ENCODE measurements at regions not wholly inside any gene's neighbourhood (a gene's known extent, or its start where the extent isn't known, plus 50 kb on each side); places are given as distances from the start of the nearest gene placed in this dataset.

- H3K36me3 ChIP-seq (ENCODE audit: low read depth) = no peaks in the 10 kb centered on the region
- TF ChIP-seq CTCF (IDR thresholded peaks at IDR 0.05) = no peak
- no peaks in the 10 kb centered on the region for H3K4me1 ChIP-seq (ENCODE audit: low read depth)
- intact Hi-C loops (cut with DNase I, micrococcal nuclease) = no loop called here
- ATAC-seq (no peak), DNase-seq (peak in 1 of 3 donors; percentile 4)
- no peaks in the 10 kb centered on the region for H3K9me3 ChIP-seq
- no peak overlapping the region for H3K4me3 ChIP-seq
These were observed 968.5 kb downstream of the BCL11A start for GRCh38 chr2:59584958-59585357.

- no peaks in the 10 kb centered on the region for H3K36me3 ChIP-seq (ENCODE audit: low read depth)
- DNase-seq (no peak), ATAC-seq (no peak)
- no peak for TF ChIP-seq CTCF (IDR thresholded peaks at IDR 0.05)
- no peak overlapping the region for H3K4me3 ChIP-seq
- no peaks in the 10 kb centered on the region for H3K9me3 ChIP-seq
- intact Hi-C loops (cut with DNase I, micrococcal nuclease) = no loop called here
- no peaks in the 10 kb centered on the region for H3K4me1 ChIP-seq (ENCODE audit: low read depth)
These were observed 970.2 kb downstream of the BCL11A start for GRCh38 chr2:59583173-59583765.

GRCh38 chr2:59578349-59578748 lies 975.1 kb downstream of the BCL11A start:
- Histone ChIP-seq H3K4me1 (ENCODE audit: low read depth) (no peaks in the 10 kb centered on the region), H3K36me3 (ENCODE audit: low read depth) (no peaks in the 10 kb centered on the region), H3K4me3 (no peak overlapping the region), H3K9me3 (no peaks in the 10 kb centered on the region)
- intact Hi-C loops (cut with DNase I, micrococcal nuclease) = no loop called here
- TF ChIP-seq CTCF (IDR thresholded peaks at IDR 0.05) = no peak
- no peak for DNase-seq
- ATAC-seq = no peak

- H3K4me1 ChIP-seq (ENCODE audit: low read depth) = no peaks in the 10 kb centered on the region
- ATAC-seq = no peak
- TF ChIP-seq CTCF (IDR thresholded peaks at IDR 0.05) = no peak
- intact Hi-C loops (cut with DNase I, micrococcal nuclease) = no loop called here
- H3K36me3 ChIP-seq (ENCODE audit: low read depth) = no peaks in the 10 kb centered on the region
- H3K9me3 ChIP-seq = no peaks in the 10 kb centered on the region
- H3K4me3 ChIP-seq = no peak overlapping the region
- DNase-seq = no peak
These were observed 978.3 kb downstream of the BCL11A start for GRCh38 chr2:59575191-59575590.

- no peak for ATAC-seq
- Histone ChIP-seq H3K9me3 (no peaks in the 10 kb centered on the region), H3K36me3 (ENCODE audit: low read depth) (no peaks in the 10 kb centered on the region), H3K4me3 (no peak overlapping the region), H3K4me1 (ENCODE audit: low read depth) (peaks cover 18% of the 10 kb centered on the region)
- TF ChIP-seq CTCF (IDR thresholded peaks at IDR 0.05) = no peak
- DNase-seq = no peak
- intact Hi-C loops (cut with DNase I, micrococcal nuclease) = no loop called here
These were observed 981.2 kb downstream of the BCL11A start for GRCh38 chr2:59572227-59572626.

GRCh38 chr2:59570818-59571217 lies 982.6 kb downstream of the BCL11A start:
- Histone ChIP-seq H3K36me3 (ENCODE audit: low read depth) (no peaks in the 10 kb centered on the region), H3K4me3 (no peak overlapping the region), H3K9me3 (no peaks in the 10 kb centered on the region), H3K4me1 (ENCODE audit: low read depth) (peaks cover 18% of the 10 kb centered on the region)
- DNase-seq = no peak
- intact Hi-C loops (cut with DNase I, micrococcal nuclease) = no loop called here
- ATAC-seq = no peak
- TF ChIP-seq CTCF (IDR thresholded peaks at IDR 0.05) = no peak
